Thyroid gland (tissue), 4 donors: ENCODE measurements at regions not wholly inside any gene's neighbourhood (a gene's known extent, or its start where the extent isn't known, plus 50 kb on each side); places are given as distances from the start of the nearest gene placed in this dataset.

ENCODE experiments used
- DNase-seq, 2 donors: peaks; one replicate each; pipeline ENCODE4 v3.0.0-alpha.2; 2019
- H3K27ac ChIP-seq, 3 donors: fragments of 200-600 bp; sonication (generic); 1 replicate in 2 of 3; 2 replicates in 1 of 3; pipeline ENCODE4 v1.5.1; 2016 to 2019; ENCODE audit warnings: mild to moderate bottlenecking in 1 of 3, moderate library complexity in 1 of 3
- H3K27me3 ChIP-seq: fragments of 200-600 bp; sonication (generic); one replicate; pipeline ENCODE4 v1.5.1; 2019
- H3K36me3 ChIP-seq, 2 donors: fragments of 200-600 bp; sonication (generic); one replicate each; pipeline ENCODE4 v1.5.1; 2016 to 2019
- H3K4me1 ChIP-seq, 2 donors: fragments of 200-600 bp; sonication (generic); one replicate each; pipeline ENCODE4 v1.5.1; 2017 to 2019
- H3K4me3 ChIP-seq, 3 donors: fragments of 200-600 bp; sonication (generic); replicated peaks in 1 of 3; 1 replicate in 2 of 3; 2 replicates in 1 of 3; pipeline ENCODE4 v1.5.1; 2016; ENCODE audit warnings: mild to moderate bottlenecking in 1 of 3
- H3K9me3 ChIP-seq: fragments of 200-600 bp; sonication (generic); one replicate; pipeline ENCODE4 v1.5.1; 2017
- CTCF ChIP-seq, 6 experiments: fragments of 200-600 bp in 3 of 6; fragments of 450-650 bp in 3 of 6; sonication (generic) in 3 of 6; IDR thresholded peaks; one replicate each; pipeline ENCODE4 v1.5.1; 2016 to 2019; ENCODE audit warnings: antibody characterized with exemption in 6 of 6, mild to moderate bottlenecking in 2 of 6, inconsistent platforms in 1 of 6, moderate library complexity in 1 of 6
- POLR2A ChIP-seq, 2 donors: fragments of 450-650 bp; IDR thresholded peaks; one replicate each; pipeline ENCODE4 v1.6.1; 2017; ENCODE audit warnings: antibody characterized with exemption in 2 of 2, mild to moderate bottlenecking in 2 of 2, moderate library complexity in 1 of 2
- WGBS, 2 donors: methylation state at CpG; one replicate each; pipeline ENCODE4 v1.1.5; 2017; 5-methylcytosine and 5-hydroxymethylcytosine counted together
- intact Hi-C: fragments of 100-400 bp; cut with DNase I; formaldehyde crosslinking; loops from one replicate; pipeline ENCODE4 v1.15.1; 2023

GRCh38 chr2:79383681-79384080 lies 129.2 kb upstream of the CTNNA2 start:
- H3K9me3 ChIP-seq = no peaks in the 10 kb centered on the region
- no peak overlapping the region for H3K27ac ChIP-seq
- H3K36me3 ChIP-seq = no peaks in the 10 kb centered on the region
- DNase-seq = no peak
- 27 to 36% methylated on average over 1 of the region's 1 CpG for WGBS, 2 donors
- intact Hi-C loops = no loop called here
- no peaks in the 10 kb centered on the region for H3K4me1 ChIP-seq
- no peak for TF ChIP-seq CTCF (IDR thresholded peaks at IDR 0.05)
- no peak for TF ChIP-seq POLR2A (IDR thresholded peaks at IDR 0.05)
- no peak overlapping the region for H3K4me3 ChIP-seq
- no peaks in the 10 kb centered on the region for H3K27me3 ChIP-seq

- TF ChIP-seq POLR2A (IDR thresholded peaks at IDR 0.05) (no peak), CTCF (IDR thresholded peaks at IDR 0.05) (no peak)
- WGBS, 2 donors = 78 to 83% methylated on average over 4 of the region's 4 CpGs
- Histone ChIP-seq H3K9me3 (no peaks in the 10 kb centered on the region), H3K4me1 (no peaks in the 10 kb centered on the region), H3K36me3 (no peaks in the 10 kb centered on the region), H3K27ac (no peak overlapping the region), H3K27me3 (no peaks in the 10 kb centered on the region), H3K4me3 (no peak overlapping the region)
- intact Hi-C loops = no loop called here
- no peak for DNase-seq
Measured at GRCh38 chr2:79375817-79376216, 137.0 kb upstream of the CTNNA2 start.

GRCh38 chr2:79373358-79374130 lies 139.3 kb upstream of the CTNNA2 start:
- DNase-seq = no peak
- intact Hi-C loops = no loop called here
- H3K4me3 ChIP-seq = no peak overlapping the region
- TF ChIP-seq CTCF (IDR thresholded peaks at IDR 0.05) = no peak
- no peak for TF ChIP-seq POLR2A (IDR thresholded peaks at IDR 0.05)
- 38 to 39% methylated on average over 3 of the region's 4 CpGs for WGBS, 2 donors
- no peaks in the 10 kb centered on the region for H3K27me3 ChIP-seq
- H3K9me3 ChIP-seq = no peaks in the 10 kb centered on the region
- H3K27ac ChIP-seq = no peak overlapping the region
- no peaks in the 10 kb centered on the region for H3K36me3 ChIP-seq
- H3K4me1 ChIP-seq = no peaks in the 10 kb centered on the region

- Histone ChIP-seq H3K36me3 (no peaks in the 10 kb centered on the region), H3K4me1 (no peaks in the 10 kb centered on the region), H3K27ac (no peak overlapping the region), H3K4me3 (no peak overlapping the region), H3K27me3 (no peaks in the 10 kb centered on the region), H3K9me3 (no peaks in the 10 kb centered on the region)
- TF ChIP-seq CTCF (IDR thresholded peaks at IDR 0.05) = no peak
- TF ChIP-seq POLR2A (IDR thresholded peaks at IDR 0.05) = no peak
- 56 to 58% methylated on average over 8 of the region's 8 CpGs for WGBS, 2 donors
- no peak for DNase-seq
- intact Hi-C loops = no loop called here
Measured at GRCh38 chr2:79370976-79371538, 141.8 kb upstream of the CTNNA2 start.

- 74 to 81% methylated on average over 9 of the region's 9 CpGs for WGBS, 2 donors
- H3K4me3 ChIP-seq = no peak overlapping the region
- H3K36me3 ChIP-seq = no peaks in the 10 kb centered on the region
- no peak for DNase-seq
- intact Hi-C loops = no loop called here
- H3K9me3 ChIP-seq = no peaks in the 10 kb centered on the region
- TF ChIP-seq CTCF (IDR thresholded peaks at IDR 0.05) (no peak), POLR2A (IDR thresholded peaks at IDR 0.05) (no peak)
- H3K4me1 ChIP-seq = no peaks in the 10 kb centered on the region
- H3K27me3 ChIP-seq = no peaks in the 10 kb centered on the region
- no peak overlapping the region for H3K27ac ChIP-seq
Measured at GRCh38 chr2:79369127-79369526, 143.7 kb upstream of the CTNNA2 start.
